H1 (cell line): ENCODE measurements at regions not wholly inside any gene's neighbourhood (a gene's known extent, or its start where the extent isn't known, plus 50 kb on each side); places are given as distances from the start of the nearest gene placed in this dataset.

Experiments used
- CTCF ChIA-PET: fragments of 300-600 bp; sonication (Branson Sonifier 250); formaldehyde crosslinking; loops from one replicate; lab custom pipeline; 2021; ENCODE audit not compliant: partially characterized antibody; lab: Charles Lee
- POLR2A ChIA-PET: fragments of 300-600 bp; sonication (Branson Sonifier 250); formaldehyde crosslinking; loops from one replicate; lab custom pipeline; 2021; ENCODE audit warnings: inconsistent platforms; ENCODE audit not compliant: partially characterized antibody; lab: Charles Lee
- DNase-seq, 2 experiments: peaks; one replicate each; pipeline versions ENCODE4 v3.0.0 to v3.0.0-alpha.2; 2010 to 2022; ENCODE audit warnings: low spot score in 2 of 2, low read depth in 1 of 2, mixed read lengths in 1 of 2
- FAIRE-seq: peaks from 2 replicates; lab custom pipeline; 2011; peaks lifted over from hg19 to GRCh38; lab: Jason Lieb, UNC
- H2AFZ ChIP-seq: 2 replicates; pipeline ENCODE4 v1.8.1; 2012; ENCODE audit warnings: low read length, inconsistent platforms
- H2AK5ac ChIP-seq: 2 replicates; pipeline ENCODE4 v1.6.1; 2013; ENCODE audit warnings: low read depth, low read length
- H2BK120ac ChIP-seq: replicated peaks from 2 replicates; pipeline ENCODE3; 2013; ENCODE audit warnings: low read depth, low read length, inconsistent platforms
- H2BK12ac ChIP-seq: 2 replicates; pipeline ENCODE4 v1.6.1; 2013; ENCODE audit warnings: low read depth, low read length
- H2BK15ac ChIP-seq: 2 replicates; pipeline ENCODE4 v1.6.1; 2013; ENCODE audit warnings: low read length
- H2BK20ac ChIP-seq: 2 replicates; pipeline ENCODE4 v1.6.1; 2013; ENCODE audit warnings: low read length
- H2BK5ac ChIP-seq: 2 replicates; pipeline ENCODE4 v1.6.1; 2013; ENCODE audit warnings: low read depth, low read length
- H3K14ac ChIP-seq: 2 replicates; pipeline ENCODE4 v1.6.1; 2013; ENCODE audit warnings: inconsistent platforms; ENCODE audit not compliant: insufficient read length
- H3K18ac ChIP-seq: 2 replicates; pipeline ENCODE4 v1.6.1; 2013; ENCODE audit warnings: low read length; ENCODE audit errors: extremely low read depth
- H3K23ac ChIP-seq: 2 replicates; pipeline ENCODE4 v1.6.1; 2013; ENCODE audit warnings: inconsistent platforms; ENCODE audit not compliant: insufficient read length
- H3K23me2 ChIP-seq: 2 replicates; pipeline ENCODE4 v1.6.1; 2013; ENCODE audit warnings: low read depth, low read length
- H3K27ac ChIP-seq: 2 replicates; pipeline ENCODE4 v1.6.1; 2011; ENCODE audit warnings: low read depth, low read length, inconsistent platforms
- H3K27me3 ChIP-seq, 4 experiments: replicated peaks in 1 of 4; 1 replicate in 1 of 4; 2 replicates in 3 of 4; pipeline versions ENCODE4 v1.6.1 to v1.8.1; 2011 to 2013; ENCODE audit warnings: low read length in 3 of 4, mild to moderate bottlenecking in 3 of 4, inconsistent platforms in 2 of 4, mixed read lengths in 2 of 4, moderate library complexity in 1 of 4; ENCODE audit not compliant: control insufficient read depth in 3 of 4, insufficient read depth in 3 of 4; ENCODE audit errors: extremely low read depth in 1 of 4
- H3K36me3 ChIP-seq, 4 experiments: 2 replicates each; pipeline versions ENCODE4 v1.6.1 to v1.8.1; 2011 to 2013; ENCODE audit warnings: mild to moderate bottlenecking in 4 of 4, low read length in 3 of 4, moderate library complexity in 2 of 4, control low read depth in 1 of 4, inconsistent platforms in 1 of 4; ENCODE audit not compliant: insufficient read depth in 4 of 4, control insufficient read depth in 2 of 4
- H3K4ac ChIP-seq: replicated peaks from 2 replicates; pipeline ENCODE3; 2013; ENCODE audit warnings: low read length, low read depth, mixed read lengths, inconsistent platforms; ENCODE audit not compliant: insufficient read length
- H3K4me1 ChIP-seq, 4 experiments: replicated peaks in 1 of 4; 1 replicate in 1 of 4; 2 replicates in 3 of 4; pipeline versions ENCODE4 v1.6.1 to v1.8.1; 2011 to 2013; ENCODE audit warnings: low read length in 3 of 4, inconsistent platforms in 2 of 4, mixed read lengths in 1 of 4; ENCODE audit not compliant: insufficient read depth in 4 of 4, control insufficient read depth in 3 of 4
- H3K4me2 ChIP-seq, 2 experiments: 2 replicates each; pipeline versions ENCODE4 v1.6.1 to v1.8.1; 2011 to 2013; ENCODE audit warnings: low read depth in 2 of 2, low read length in 2 of 2, control low read depth in 1 of 2, inconsistent platforms in 1 of 2, mild to moderate bottlenecking in 1 of 2; ENCODE audit not compliant: insufficient read depth in 1 of 2
- H3K4me3 ChIP-seq, 4 experiments: fragments of 200-600, 300-600 bp in 1 of 4; sonication (generic), shearing (Covaris generic), sonication (Bioruptor Twin) in 1 of 4; 2 replicates each; pipeline versions ENCODE4 v1.5.1 to v1.8.1; 2011 to 2016; ENCODE audit warnings: low read length in 4 of 4, low read depth in 3 of 4, control low read depth in 2 of 4, inconsistent platforms in 2 of 4, mild to moderate bottlenecking in 2 of 4, mixed read lengths in 1 of 4, moderate library complexity in 1 of 4; ENCODE audit not compliant: insufficient read depth in 2 of 4; ENCODE audit errors: extremely low read depth in 1 of 4
- H3K56ac ChIP-seq: replicated peaks from 2 replicates; pipeline ENCODE3; 2013; ENCODE audit warnings: low read depth, mild to moderate bottlenecking, mixed read lengths, low read length, inconsistent platforms; ENCODE audit not compliant: insufficient read length
- H3K79me1 ChIP-seq: 2 replicates; pipeline ENCODE4 v1.6.1; 2013; ENCODE audit warnings: low read depth, low read length, control low read depth
- H3K79me2 ChIP-seq, 2 experiments: 2 replicates each; pipeline versions ENCODE4 v1.6.1 to v1.8.1; 2012 to 2013; ENCODE audit warnings: low read length in 2 of 2, mild to moderate bottlenecking in 2 of 2, inconsistent platforms in 1 of 2; ENCODE audit not compliant: insufficient read depth in 2 of 2, control insufficient read depth in 1 of 2
- H3K9ac ChIP-seq, 4 experiments: replicated peaks in 1 of 4; 1 replicate in 1 of 4; 2 replicates in 3 of 4; pipeline versions ENCODE4 v1.6.1 to v1.8.1; 2011 to 2013; ENCODE audit warnings: low read depth in 3 of 4, low read length in 3 of 4, control low read depth in 2 of 4, mild to moderate bottlenecking in 2 of 4, moderate library complexity in 2 of 4, inconsistent platforms in 1 of 4; ENCODE audit errors: extremely low read depth in 1 of 4
- H3K9me3 ChIP-seq, 2 experiments: 2 replicates each; pipeline versions ENCODE4 v1.6.1 to v1.8.1; 2012 to 2013; ENCODE audit warnings: mild to moderate bottlenecking in 2 of 2, moderate library complexity in 2 of 2, control low read depth in 1 of 2, inconsistent platforms in 1 of 2, low read depth in 1 of 2, low read length in 1 of 2, mixed read lengths in 1 of 2; ENCODE audit not compliant: insufficient read depth in 2 of 2
- H4K20me1 ChIP-seq, 2 experiments: replicated peaks in 1 of 2; 2 replicates each; pipeline versions ENCODE3 to v1.8.1; 2011 to 2013; ENCODE audit warnings: inconsistent platforms in 2 of 2, low read length in 2 of 2, mild to moderate bottlenecking in 1 of 2; ENCODE audit not compliant: insufficient read depth in 2 of 2, control insufficient read depth in 1 of 2
- H4K5ac ChIP-seq: 2 replicates; pipeline ENCODE4 v1.6.1; 2013; ENCODE audit warnings: low read length, low read depth, mixed read lengths, inconsistent platforms; ENCODE audit not compliant: insufficient read length
- H4K8ac ChIP-seq: 2 replicates; pipeline ENCODE4 v1.8.0; 2013; ENCODE audit warnings: mild to moderate bottlenecking, moderate library complexity, low read length, inconsistent platforms; ENCODE audit not compliant: insufficient read depth; ENCODE audit errors: extremely low read depth
- H4K91ac ChIP-seq: replicated peaks from 2 replicates; pipeline ENCODE3; 2013; ENCODE audit warnings: low read length, mixed read lengths, inconsistent platforms; ENCODE audit not compliant: insufficient read length
- ASH2L ChIP-seq: fragments of 200-600, 300-600 bp; sonication (generic); IDR thresholded peaks from one replicate; pipeline ENCODE4 v1.7.1; 2017; ENCODE audit warnings: low read length
- BRCA1 ChIP-seq: IDR thresholded peaks from 2 replicates; pipeline ENCODE4 v1.6.1; 2012; ENCODE audit warnings: low read depth, low read length, improper control_type of control experiment
- CHD1 ChIP-seq: IDR thresholded peaks from 2 replicates; pipeline ENCODE4 v1.6.1; 2012; ENCODE audit warnings: low read depth, low read length, improper control_type of control experiment
- CTBP2 ChIP-seq: IDR thresholded peaks from 2 replicates; pipeline ENCODE4 v1.7.0; 2011; ENCODE audit warnings: borderline replicate concordance, mild to moderate bottlenecking, moderate library complexity, mixed read lengths, low read length; ENCODE audit not compliant: insufficient read depth, insufficient read length
- HDAC2 ChIP-seq, 2 experiments: fragments of 300-600 bp in 1 of 2; sonication (generic) in 1 of 2; IDR thresholded peaks; 2 replicates each; pipeline ENCODE4 v1.6.1; 2011 to 2012; ENCODE audit warnings: low read depth in 2 of 2, low read length in 2 of 2, mild to moderate bottlenecking in 2 of 2, moderate library complexity in 2 of 2, borderline replicate concordance in 1 of 2, inconsistent platforms in 1 of 2
- HDAC6 ChIP-seq: IDR thresholded peaks from one replicate; pipeline ENCODE4 v1.7.1; 2012; ENCODE audit warnings: low read depth, mild to moderate bottlenecking, inconsistent platforms, low read length, moderate library complexity
- KDM4A ChIP-seq: IDR thresholded peaks from one replicate; pipeline ENCODE4 v1.7.1; 2012; ENCODE audit warnings: low read depth, mild to moderate bottlenecking, moderate library complexity, low read length, inconsistent platforms; ENCODE audit not compliant: severe bottlenecking
- MAFK ChIP-seq: IDR thresholded peaks from 2 replicates; pipeline ENCODE4 v1.6.1; 2012; ENCODE audit warnings: low read depth, mild to moderate bottlenecking, improper control_type of control experiment, low read length
- POLR2A ChIP-seq, 2 experiments: IDR thresholded peaks; 1 replicate in 1 of 2; 2 replicates in 1 of 2; pipeline ENCODE4 v1.6.1; 2011; ENCODE audit warnings: low read depth in 2 of 2, low read length in 2 of 2, mild to moderate bottlenecking in 2 of 2; ENCODE audit errors: control extremely low read depth in 1 of 2
- RNF2 ChIP-seq: fragments of 200-900, 300-1000 bp; sonication (generic); IDR thresholded peaks from 2 replicates; pipeline ENCODE4 v1.7.1; 2016; ENCODE audit warnings: borderline replicate concordance, low read depth, mild to moderate bottlenecking, antibody characterized with exemption, low read length; ENCODE audit not compliant: poor library complexity, severe bottlenecking; ENCODE audit errors: missing control alignments
- SP2 ChIP-seq: IDR thresholded peaks from 2 replicates; pipeline ENCODE4 v1.6.1; 2012; ENCODE audit warnings: mild to moderate bottlenecking, low read length, inconsistent platforms
- SRF ChIP-seq: IDR thresholded peaks from 2 replicates; pipeline ENCODE4 v1.6.1; 2011; ENCODE audit warnings: mild to moderate bottlenecking, low read depth, low read length, moderate library complexity
- WGBS, 2 experiments: shearing (Covaris generic) in 1 of 2; methylation state at CpG; one replicate each; pipeline versions ENCODE4 v1.1.6 to v1.1.7; 2013 to 2015; ENCODE audit warnings: low lambda C conversion rate in 2 of 2, mixed read lengths in 2 of 2, inconsistent platforms in 1 of 2, low coverage in 1 of 2, missing lambda C conversion rate in 1 of 2; ENCODE audit not compliant: insufficient replicate concordance in 2 of 2, insufficient coverage in 1 of 2, insufficient read length in 1 of 2; ENCODE audit errors: extremely low coverage in 1 of 2, missing lambda C conversion rate in 1 of 2; 5-methylcytosine and 5-hydroxymethylcytosine counted together
- TF ChIP-seq, protein P1 (sequence below), 3 experiments: IDR thresholded peaks; 1 replicate in 2 of 3; 2 replicates in 1 of 3; pipeline versions ENCODE4 v1.5.1 to v1.6.1; 2011; ENCODE audit warnings: low read length in 3 of 3, mild to moderate bottlenecking in 3 of 3, inconsistent platforms in 2 of 3, low read depth in 1 of 3, moderate library complexity in 1 of 3; ENCODE audit not compliant: insufficient read depth in 1 of 3; ENCODE audit errors: control extremely low read depth in 1 of 3

DNA sequence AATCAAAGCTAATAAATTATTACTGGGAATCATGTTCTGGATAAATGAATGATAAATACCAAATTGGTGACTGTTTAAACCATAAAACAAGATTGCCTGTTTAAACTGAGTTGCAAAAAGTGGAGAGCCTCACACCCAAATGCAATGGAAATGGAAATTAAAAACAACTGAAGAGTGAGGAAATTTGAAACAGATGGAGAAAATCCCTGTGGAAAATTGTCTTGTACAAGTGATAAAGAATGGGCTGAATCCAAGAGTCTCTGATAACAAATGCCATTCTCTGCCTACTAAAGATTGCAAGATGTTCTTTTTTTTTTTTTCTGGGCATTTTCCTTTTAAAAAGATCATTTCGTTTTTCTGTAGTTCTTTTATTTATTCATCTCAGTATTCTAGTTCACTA lies 426.3 kb downstream of the NLGN4X start:
- POLR2A ChIA-PET, result no interaction called here
- Histone ChIP-seq H2BK5ac (no peak overlapping the region), H3K14ac (no peak overlapping the region), H3K79me1 (no peaks in the 10 kb centered on the region), H3K27ac (no peak overlapping the region), H3K79me2 (no peaks in the 10 kb centered on the region), H2BK120ac (no peak overlapping the region), H3K56ac (no peak overlapping the region), H2BK20ac (no peak overlapping the region), H4K20me1 (no peaks in the 10 kb centered on the region), H3K4ac (no peak overlapping the region), H3K4me2 (no peak overlapping the region), H3K36me3 (no peaks in the 10 kb centered on the region), H4K5ac (no peak overlapping the region), H3K4me1 (no peaks in the 10 kb centered on the region), H3K23ac (no peak overlapping the region), H3K27me3 (no peaks in the 10 kb centered on the region), H2AK5ac (no peak overlapping the region), H2BK15ac (no peak overlapping the region), H4K91ac (no peak overlapping the region), H3K4me3 (no peak overlapping the region), H4K8ac (no peak overlapping the region), H3K9me3 (no peaks in the 10 kb centered on the region), H2AFZ (no peak overlapping the region), H3K23me2 (no peaks in the 10 kb centered on the region), H3K9ac (no peak overlapping the region), H2BK12ac (no peak overlapping the region), H3K18ac (no peak overlapping the region)
- FAIRE-seq (no peak), DNase-seq (no peak)
- CTCF ChIA-PET, result no interaction called here
- 89% methylated on average over 1 of the region's 1 CpG; no CpG with 5 or more reads in 1 of the 2 experiments for WGBS, 2 experiments
- no peak for TF ChIP-seq CHD1
- TF ChIP-seq RNF2, result no peak
- no peak for TF ChIP-seq BRCA1
- TF ChIP-seq CTBP2, result no peak
- TF ChIP-seq, protein P1, sequence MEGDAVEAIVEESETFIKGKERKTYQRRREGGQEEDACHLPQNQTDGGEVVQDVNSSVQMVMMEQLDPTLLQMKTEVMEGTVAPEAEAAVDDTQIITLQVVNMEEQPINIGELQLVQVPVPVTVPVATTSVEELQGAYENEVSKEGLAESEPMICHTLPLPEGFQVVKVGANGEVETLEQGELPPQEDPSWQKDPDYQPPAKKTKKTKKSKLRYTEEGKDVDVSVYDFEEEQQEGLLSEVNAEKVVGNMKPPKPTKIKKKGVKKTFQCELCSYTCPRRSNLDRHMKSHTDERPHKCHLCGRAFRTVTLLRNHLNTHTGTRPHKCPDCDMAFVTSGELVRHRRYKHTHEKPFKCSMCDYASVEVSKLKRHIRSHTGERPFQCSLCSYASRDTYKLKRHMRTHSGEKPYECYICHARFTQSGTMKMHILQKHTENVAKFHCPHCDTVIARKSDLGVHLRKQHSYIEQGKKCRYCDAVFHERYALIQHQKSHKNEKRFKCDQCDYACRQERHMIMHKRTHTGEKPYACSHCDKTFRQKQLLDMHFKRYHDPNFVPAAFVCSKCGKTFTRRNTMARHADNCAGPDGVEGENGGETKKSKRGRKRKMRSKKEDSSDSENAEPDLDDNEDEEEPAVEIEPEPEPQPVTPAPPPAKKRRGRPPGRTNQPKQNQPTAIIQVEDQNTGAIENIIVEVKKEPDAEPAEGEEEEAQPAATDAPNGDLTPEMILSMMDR (IDR thresholded peaks at IDR 0.05; ENCODE audit: control extremely low read depth in 1 of 3, insufficient read depth in 1 of 3, low read depth in 1 of 3, low read length in 3 of 3), result no peak
- no peak for TF ChIP-seq HDAC6
- no peak for TF ChIP-seq POLR2A (IDR thresholded peaks at IDR 0.05; ENCODE audit: control extremely low read depth in 1 of 2, low read depth in 2 of 2, low read length in 2 of 2)
- no peak for TF ChIP-seq HDAC2 (IDR thresholded peaks at IDR 0.05; ENCODE audit: borderline replicate concordance in 1 of 2, low read depth in 2 of 2, low read length in 2 of 2)
- no peak for TF ChIP-seq SRF
- TF ChIP-seq ASH2L, result no peak
- TF ChIP-seq SP2, result no peak
- TF ChIP-seq MAFK, result no peak
- no peak for TF ChIP-seq KDM4A
